ENCODE measurements at regions not wholly inside any gene's neighbourhood (a gene's known extent, or its start where the extent isn't known, plus 50 kb on each side); places are given as distances from the start of the nearest gene placed in this dataset.
"Not testable (repeated sequence)": the region's sequence is repeated elsewhere in the genome, so short reads cannot be mapped to it uniquely, and the experiment has no call there.

DNA sequence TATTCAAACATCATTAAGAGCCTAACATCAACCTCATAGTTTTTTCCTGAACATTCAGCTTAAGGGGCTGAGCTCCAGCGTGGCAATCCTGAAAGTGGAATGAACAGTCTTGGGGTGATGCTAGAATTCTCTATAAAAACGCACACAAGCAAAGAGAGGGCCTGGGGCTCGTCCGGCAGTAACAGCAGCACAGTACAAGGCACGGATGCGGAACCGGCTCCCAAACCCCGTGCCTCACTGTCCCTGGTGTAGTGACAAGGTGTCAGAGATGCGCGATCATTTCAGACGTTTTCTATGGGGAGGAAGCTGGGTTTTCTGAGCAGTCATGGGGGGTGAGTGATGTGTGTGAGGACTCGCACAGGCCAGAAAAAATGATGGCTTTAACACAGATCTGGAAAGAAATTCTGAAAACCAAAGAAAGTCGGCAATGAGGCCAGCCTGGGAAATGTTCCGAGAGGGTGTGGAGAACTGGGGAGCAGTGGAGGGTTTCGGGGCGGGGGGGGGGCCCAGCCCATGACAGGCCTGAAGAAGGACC lies 170.6 kb downstream of the NPIPB11 start:
- not testable (repeated sequence) for DNase-seq (ENCODE audit: low read depth, low spot score)

DNA sequence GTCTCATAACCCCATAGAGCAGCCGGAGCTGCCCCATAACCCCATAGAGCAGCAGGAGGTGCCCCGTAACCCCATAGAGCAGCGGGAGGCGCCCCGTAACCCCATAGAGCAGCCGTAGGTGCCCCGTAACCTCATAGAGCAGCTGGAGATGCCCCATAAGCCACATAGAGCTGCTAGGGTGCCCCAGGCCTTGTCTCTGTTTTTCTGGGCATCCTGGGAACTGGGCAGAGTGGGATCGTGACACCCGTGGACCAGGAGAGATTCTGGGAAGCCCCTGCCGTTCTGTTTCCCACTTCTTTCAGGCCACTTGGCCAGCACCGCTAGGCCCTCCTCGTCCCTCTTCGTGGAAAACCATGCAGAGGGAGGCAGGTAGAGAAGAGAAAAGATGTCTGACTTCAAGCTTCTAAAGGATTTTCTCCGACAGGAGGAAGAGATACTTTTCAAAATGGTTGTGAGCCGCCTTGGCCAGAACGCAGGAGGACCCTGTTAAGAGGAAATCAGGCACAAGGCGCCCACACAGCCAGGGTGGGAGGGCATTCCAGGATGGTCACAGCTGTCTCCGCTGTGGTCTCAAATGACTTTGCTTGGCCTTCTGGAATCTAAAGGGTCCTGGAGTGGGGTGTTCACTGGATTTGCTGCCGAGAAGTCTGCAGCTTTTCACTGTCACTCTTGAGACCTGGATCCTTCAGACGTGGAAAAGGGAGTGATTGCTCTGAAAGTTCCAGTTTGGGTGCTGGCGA lies 171.8 kb downstream of the NPIPB11 start:
- DNase-seq (ENCODE audit: low read depth, low spot score): not testable (repeated sequence)

DNA sequence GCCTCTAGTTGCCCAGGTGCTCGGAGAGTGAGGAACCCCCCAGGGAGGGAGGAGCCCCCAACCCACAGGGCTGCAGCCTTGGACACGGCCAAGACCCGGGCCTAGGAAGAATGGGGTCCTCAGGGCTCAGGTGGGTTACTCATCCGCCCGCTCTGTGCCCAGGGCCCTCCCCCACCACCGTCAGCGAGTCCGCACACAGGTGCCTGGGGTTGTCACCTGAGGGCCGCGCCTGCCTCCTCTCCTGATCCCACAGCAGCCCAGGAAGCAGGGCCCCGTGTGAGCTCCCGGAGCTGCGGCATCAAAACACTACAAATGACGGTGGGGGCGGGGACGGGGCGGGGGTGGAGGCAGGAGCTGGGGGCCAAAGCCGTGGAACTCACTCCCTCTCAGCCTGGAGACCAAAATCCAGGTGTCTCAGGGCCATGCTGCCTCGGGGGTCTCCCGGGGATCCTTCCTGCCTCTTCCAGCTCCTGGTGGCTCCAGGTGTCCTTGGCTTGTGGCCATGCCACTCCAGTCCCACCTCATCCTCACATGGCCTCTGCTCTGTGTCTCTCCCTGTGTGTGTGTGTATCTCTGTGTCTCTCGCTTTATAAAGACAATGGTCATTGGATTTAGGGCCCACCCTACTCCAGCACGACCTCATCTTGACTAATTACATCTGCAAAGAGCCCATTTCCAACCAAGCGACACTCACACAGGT lies 172.7 kb downstream of the NPIPB11 start:
- DNase-seq (ENCODE audit: low read depth, low spot score): not testable (repeated sequence)

DNA sequence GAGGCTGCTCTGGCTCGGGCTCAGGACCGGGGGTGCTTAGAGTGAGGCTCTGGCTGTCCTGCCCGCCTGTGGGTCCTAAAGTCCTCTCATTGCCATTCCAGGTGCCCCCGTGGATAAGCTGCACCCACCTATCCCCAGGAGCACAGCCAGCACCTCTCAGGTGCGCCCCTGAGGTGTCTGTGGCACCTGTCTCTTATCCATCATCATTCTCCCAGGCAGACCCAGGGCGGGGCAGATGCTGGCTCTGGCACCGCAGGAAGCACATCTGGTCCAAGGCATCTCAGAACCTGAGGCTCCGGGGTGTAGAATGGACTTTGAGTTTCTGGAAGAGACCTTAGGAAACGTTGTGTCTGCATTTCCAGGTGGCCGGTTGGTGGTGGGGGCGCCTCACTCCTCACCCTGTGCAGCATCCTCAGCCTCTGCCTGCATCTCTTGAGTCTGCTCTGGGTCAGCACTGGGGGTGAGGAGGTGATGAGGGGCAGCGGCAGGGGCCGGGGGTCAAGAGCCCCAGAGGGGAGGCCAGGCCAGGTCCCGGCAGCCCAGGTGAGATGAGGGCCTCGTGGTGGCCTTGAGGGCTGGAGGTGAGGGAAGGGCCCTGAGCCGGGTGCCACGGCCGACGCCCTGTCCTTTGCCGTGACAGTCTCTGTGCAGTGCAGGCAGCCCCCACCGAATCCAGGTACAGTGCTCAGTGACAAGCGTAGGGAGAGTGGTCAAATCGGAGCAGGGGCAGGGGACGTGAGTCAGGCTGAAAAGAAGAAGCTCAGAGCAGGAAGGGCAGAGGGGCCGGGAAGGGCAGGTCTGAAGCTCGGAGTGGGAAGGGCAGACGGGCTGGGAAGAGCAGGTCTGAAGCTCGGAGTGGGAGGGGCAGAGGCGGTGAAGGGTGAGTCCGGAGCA lies 173.5 kb downstream of the NPIPB11 start:
- DNase-seq (ENCODE audit: low read depth, low spot score): no peak

DNA sequence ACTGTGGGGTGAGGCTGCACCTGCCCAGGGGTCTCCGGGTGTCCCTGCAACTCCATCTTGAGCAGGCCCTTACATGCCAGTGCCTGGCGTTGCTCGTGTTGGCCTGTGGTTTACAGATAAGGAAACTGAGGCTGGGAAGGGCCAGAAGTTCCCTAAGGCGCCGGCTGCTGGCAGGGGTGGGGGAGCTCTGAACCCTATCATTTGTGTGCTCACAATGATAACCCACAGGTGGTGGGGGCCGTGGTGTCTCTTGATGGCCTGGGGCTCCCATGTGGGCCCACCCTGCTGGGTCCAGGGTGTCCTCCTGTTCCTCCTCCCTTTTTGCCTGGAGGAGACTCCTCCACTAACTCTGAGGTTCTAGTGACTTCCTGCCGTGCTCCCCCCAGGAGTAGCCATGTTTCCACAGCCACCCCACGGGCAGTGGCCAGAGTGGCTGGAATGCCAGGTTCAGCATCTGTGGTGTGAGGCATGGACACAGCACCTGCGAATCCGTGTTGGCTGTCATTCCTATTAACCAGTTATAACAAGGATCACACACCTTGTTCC lies 174.3 kb downstream of the NPIPB11 start:
- DNase-seq (ENCODE audit: low read depth, low spot score): not testable (repeated sequence)

DNA sequence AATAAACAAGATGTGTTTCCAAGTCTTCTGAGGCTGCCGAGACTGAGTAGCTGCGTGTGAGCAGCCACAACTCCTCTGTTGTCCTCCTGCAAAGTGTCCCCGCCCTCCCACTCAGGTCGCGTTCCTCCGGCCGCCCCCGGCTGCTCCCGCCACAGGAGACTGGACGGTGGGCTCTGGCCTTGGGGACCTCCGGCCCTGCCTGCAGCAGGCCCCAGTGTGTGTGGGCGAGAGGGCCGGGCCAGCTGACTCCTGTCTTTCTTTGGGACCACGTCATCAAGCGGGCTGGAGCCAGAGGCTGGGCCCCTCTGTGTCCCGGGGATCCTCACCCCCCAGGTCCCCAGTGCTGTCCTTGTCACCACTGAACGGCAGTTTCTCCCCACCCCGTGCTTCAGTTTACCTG lies 175.3 kb downstream of the NPIPB11 start:
- no peak for DNase-seq (ENCODE audit: low read depth, low spot score)

DNA sequence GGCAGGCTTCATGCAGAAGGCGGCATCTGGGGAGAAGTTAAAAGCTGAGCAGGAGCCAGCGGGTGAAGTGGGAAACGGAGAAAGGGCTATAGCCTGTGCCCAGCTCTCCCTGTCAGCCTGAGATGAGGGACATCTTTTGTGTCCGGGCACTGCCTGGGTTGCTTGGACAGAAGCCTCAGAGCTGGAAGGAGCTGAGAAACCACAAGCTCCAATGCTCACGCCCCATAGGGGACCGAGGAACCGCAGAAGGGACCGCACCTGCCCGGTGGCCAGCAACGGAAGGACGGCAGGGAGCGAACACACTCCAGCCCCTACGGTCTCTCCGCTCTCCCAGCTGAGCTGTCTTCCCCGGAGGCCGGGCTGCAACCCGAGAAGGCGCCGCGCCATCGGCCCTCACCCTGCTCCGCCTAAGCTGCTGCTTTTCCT lies 175.8 kb downstream of the NPIPB11 start:
- DNase-seq (ENCODE audit: low read depth, low spot score): no peak

DNA sequence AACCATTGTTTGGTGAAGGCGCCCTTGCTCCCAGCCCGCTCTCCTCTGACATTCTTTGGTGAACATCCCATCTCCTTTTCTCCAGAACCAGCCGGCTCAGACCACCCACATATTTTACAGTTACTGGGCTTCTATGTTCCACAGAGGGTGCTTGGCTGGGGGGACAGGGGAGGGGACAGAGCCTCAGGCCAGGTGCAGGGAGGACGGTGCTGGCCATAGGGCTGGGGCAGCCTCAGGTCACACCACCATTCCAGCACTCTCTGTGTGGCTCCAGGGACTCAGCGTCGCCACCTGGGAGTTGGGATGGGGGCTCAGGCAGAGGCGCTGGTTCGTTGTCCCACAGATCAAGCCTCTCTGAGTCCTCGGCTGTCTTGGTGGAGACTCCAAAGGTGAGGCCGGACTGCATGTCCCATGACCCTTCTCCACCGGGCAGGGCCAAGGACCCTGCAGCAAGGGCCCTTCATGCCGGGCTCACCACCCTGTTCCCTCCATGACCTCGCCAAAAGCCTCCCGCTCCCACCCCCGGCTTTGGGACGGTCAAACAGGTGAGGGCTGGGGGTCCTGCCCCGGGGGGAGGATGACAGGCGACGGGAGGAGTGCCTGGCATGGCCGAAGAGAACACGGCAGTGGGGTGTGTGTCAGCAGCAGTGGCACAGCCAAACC lies 176.4 kb downstream of the NPIPB11 start:
- DNase-seq (ENCODE audit: low read depth, low spot score): not testable (repeated sequence)

DNA sequence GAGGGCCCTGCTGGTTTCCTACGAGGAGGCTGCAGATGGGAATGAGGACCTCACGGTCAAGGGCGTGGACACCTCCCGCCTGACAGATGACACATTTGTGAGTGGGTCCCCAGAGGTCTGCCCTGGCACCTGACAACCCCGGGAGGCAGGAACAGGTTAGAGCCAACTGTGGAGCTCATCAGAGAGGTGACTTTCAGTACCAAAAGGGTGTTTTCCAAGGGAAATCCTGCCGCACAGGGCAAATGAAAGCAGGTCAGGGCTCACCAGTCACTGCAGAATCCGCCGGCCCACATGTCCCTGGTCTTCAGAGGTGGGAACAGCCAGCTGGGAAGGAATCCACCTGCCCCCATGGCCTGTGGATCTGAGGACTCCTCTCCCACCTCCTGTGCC lies 176.9 kb downstream of the NPIPB11 start:
- not testable (repeated sequence) for DNase-seq (ENCODE audit: low read depth, low spot score)

DNA sequence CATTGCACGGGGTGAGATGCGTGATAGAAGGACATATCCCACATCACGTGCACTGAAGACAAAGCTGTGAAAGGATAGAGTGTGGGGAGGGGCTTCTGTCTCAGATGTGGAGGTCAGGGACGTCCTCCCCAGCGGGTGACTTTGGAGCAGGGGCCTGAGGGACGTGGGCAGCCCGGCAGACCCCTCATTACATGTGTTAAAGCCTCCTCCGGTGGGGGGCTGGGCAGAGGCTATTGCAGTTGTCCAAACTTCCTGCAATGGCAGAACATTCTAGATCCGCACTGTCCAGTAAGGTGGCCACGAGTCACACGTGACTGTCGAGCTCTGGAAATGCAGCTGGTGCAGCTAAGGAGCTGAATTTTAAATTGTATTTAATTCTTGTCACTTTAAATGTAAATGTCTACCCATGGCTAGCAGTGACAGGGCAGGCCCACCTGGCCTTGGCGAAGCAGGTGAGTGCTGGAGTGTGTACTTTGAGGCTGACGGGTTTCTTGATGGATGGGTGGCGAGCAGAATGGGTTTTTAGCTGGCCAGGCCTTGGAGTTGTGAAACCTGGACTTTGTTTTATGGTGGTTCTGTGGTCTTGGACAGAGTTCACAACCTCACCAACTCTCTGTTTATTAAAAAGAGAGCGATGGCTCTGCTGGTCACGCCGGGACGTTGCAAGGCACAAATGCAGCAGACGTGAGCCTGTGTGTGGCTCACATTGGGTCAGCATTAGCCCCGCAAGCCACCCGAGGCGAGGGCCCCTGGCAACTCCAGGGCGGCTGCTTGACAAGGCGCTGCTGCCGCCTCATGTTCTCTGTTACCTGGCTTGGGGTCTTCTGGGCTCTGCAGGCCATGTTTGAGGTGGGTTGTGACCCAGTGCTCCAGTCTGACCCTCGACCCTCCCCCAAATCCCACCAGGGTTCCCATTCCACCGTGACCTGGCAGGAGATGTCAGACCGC lies 177.6 kb downstream of the NPIPB11 start:
- not testable (repeated sequence) for DNase-seq (ENCODE audit: low read depth, low spot score)

DNA sequence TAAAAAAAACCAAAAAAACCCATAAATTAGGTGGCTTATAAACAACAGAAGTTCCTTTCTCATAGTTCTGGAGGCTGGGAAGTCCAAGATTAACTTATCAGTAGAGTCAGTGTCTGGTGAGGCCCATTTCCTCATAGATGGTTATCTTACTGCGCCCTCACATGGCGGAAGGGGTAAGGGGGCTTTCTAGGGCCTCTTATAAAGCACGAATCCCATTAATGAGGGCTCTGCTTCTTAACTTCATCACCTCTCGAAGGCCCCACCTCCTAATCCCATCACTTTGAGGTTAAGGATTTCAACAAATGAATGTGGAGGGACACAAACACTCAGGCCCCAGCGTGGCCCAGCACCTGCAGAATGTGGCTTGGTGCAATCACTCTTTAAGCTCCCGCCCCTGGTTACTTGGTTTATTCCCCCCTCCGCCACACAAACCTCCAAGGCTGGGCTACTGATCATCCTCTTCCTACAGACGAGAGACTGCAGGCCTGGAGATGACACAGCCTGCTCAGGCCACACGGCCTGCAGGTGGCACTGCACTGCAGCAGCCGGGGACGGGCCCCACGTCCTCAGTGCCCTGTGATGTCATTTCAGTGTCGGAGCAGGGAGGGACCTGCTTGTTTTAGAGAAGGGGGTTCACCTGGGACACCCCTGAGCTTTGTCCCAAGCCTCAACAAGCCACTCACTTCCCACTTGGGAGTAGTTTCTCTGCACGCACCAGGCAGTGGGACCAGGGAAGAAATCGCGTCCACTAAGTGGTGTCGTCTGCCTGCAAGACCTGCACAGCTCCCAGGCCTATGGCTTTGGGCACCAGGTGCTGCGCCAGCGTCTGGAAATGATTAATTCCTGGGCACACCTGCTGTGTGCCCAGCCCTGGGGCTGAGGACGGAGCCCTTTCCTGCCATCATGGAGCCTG lies 178.5 kb downstream of the NPIPB11 start:
- not testable (repeated sequence) for DNase-seq (ENCODE audit: low read depth, low spot score)

DNA sequence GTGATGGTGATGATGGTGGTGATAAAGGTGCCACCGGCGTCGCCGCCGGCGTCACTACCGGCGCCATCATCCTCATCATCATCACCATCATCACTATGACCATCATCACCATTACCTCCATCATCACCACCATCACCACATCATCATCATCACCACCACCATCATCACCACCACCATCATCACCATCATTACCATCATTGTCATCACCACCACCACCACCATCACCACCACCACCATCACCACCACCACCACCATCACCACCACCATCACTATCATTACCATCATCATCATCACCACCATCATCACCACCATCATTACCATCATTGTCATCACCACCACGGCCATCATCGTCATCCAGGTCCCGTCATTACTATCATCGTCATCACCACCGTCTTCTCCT lies 179.7 kb downstream of the NPIPB11 start:
- DNase-seq (ENCODE audit: low read depth, low spot score): no peak

DNA sequence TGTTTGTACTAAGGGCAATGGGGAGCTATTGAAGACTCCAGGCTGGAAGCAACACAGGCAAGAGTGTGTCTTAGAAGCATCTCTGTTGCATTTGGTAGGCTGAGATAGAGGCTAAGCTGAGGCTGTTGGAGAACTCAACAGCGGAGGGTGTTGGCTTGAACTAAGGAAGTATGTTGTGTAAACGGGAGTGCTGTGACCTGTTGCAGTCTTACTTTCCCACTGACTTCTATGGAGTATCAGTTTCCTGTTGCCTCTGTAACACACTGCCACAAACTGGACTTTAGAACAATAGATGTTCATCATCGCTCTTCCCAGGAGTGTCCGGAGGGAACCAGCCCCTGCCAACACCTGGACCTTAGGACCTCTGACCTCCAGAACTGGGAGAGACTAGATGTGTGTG lies 181.8 kb downstream of the NPIPB11 start:
- DNase-seq (ENCODE audit: low read depth, low spot score): not testable (repeated sequence)

DNA sequence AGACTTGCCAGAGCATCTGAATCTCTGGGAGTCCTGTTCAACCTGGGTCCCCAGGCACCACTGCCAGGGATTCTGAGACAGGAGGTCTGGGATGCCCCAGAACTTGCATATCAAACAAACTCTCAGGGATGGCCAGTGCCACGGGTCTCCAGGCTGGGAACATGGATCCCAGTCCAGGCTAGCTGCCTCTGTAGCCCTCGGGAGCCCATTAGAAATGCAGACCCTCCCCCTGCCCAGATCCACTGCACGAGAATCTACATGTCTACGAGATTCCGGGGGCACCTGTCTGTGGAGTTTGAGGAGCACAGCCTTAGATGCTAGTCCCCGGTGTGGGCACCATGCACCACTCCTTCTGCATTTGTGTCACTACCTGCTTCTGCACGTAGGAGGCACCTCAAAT lies 183.9 kb downstream of the NPIPB11 start:
- DNase-seq (ENCODE audit: low read depth, low spot score): not testable (repeated sequence)

DNA sequence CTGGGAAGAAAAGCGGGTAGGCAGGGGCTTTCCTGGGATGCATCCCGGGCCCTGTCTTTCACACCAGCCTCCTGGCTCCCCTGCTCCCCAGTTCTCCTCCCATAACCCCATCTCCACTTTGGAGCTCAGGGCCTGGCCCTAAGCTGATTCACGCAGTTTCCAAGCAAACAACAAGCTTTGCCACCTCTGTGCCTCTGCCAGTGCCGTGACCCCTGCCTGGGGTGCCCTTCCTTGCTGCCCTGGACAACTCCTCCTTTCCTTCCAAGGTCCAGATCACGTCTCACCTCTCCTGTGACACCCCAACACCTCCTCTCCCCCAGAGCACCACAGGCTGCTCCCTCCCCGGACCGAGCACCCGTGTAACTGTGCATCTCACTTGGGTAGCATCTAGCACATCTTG lies 184.5 kb downstream of the NPIPB11 start:
- not testable (repeated sequence) for DNase-seq (ENCODE audit: low read depth, low spot score)

DNA sequence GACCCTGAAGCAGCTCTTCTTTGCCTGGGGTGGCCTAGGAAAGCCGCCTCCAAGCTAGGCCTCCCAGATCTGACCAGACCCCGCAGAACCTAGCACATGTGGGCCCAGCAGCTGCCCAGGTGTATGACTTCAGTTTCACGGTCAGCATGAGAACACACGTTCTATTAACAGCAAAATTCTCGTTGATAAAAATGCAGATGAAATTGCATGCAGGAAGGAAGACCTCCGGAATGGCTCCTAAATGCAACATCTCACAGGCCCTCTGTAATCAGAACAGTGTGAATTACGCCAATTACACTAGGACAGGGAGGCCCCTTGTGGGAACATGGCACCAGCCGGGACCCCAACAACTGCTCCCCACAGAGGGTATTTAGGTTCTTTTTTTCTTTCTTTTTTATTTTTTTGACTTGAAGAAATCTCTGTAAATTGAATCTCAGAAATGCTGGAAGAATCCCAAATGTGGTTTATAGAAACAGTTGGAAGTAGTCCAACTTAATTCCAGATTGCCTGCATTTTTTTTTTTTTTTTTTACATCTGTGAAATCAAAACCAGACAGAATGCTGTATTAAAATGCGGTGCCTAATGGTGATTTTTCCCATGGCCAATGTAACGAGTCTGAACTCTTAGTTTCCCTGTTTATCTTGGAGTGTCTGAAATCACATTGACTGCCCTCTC lies 185.1 kb downstream of the NPIPB11 start:
- DNase-seq (ENCODE audit: low read depth, low spot score): peak; percentile 58

DNA sequence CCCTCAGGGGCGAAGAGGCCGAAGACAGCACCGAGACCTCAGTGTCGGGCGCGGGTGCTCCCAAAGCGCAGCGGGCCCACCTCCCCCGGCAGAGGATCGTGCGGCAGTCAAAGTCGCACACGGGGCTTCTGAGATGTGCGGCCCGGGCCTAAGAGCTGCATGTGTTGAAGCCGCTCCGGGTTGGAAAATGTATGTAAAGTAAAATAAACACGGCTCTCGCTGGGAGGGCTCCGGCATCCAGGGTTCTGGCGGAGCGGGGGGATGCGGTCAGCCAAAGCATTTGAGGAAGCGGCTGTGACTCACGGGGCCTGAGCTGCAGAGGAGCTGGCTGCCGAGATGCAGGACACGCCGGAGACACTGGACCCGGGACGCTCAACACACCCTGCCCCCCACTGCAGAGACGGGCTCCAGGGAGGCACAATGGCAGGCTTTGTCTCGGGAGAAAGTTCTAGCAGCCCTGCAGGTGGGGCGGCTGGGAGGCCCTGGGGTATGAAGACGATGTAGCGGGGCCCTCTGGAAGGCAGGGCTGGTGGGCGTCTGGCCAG lies 185.8 kb downstream of the NPIPB11 start:
- peak; percentile 85 for DNase-seq (ENCODE audit: low read depth, low spot score)
